ENCODE measurements at regions not wholly inside any gene's neighbourhood (a gene's known extent, or its start where the extent isn't known, plus 50 kb on each side); places are given as distances from the start of the nearest gene placed in this dataset.

DNA sequence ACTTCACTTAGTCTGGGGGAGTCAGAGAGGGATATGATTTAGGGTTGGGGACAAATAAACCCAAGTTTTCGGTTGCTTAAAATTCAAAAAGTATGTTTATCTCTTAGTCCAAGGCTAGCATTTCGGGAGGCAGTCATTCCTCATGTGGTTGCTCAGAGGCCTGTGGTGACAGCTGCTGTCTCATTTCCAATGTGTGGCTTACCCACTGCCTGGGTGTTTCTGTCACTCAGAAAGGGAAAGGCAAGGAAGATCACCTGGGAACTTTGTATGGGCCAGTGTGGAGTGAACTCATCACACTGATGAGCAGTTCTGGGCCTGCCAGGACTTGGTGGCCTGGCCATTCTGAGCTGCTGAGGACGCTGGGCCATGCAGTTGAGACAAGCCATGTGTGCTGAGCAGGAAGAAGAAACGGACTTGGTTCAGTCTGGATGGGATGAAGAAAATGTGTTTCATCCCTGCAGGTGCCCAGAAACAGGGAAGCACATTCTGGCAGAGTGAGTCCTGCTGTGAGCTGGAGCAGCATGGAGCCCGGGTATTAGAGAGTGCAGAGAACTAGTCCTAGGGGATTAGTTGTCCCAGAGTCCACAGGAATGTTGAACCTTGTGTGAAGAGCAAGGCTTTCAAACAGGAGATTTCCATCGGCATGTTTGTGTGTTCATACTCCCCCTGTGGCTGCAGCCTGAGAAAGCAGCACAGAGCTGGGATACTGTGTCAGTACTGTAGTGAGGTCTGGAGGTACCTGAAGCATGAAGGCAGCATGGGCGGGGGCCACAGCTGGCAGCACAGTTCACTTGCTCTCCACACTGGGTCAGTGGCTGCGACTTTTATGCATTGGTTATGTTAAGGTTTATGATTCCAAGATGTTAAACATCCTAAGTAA lies 211.1 kb upstream of the IGFBP3 start:
- DNase-seq: peak; percentile 61 to 88 (median 82)
- no peak overlapping the region for H3K9ac ChIP-seq (ENCODE audit: low read length in 3 of 3)
- no peaks in the 10 kb centered on the region for H3K36me3 ChIP-seq (ENCODE audit: control insufficient read depth in 2 of 3, insufficient read depth in 3 of 3, low read length in 3 of 3)
- H3K27me3 ChIP-seq (ENCODE audit: control insufficient read depth, insufficient read depth, low read length): no peaks in the 10 kb centered on the region
- FAIRE-seq: no peak
- TF ChIP-seq, protein P1, sequence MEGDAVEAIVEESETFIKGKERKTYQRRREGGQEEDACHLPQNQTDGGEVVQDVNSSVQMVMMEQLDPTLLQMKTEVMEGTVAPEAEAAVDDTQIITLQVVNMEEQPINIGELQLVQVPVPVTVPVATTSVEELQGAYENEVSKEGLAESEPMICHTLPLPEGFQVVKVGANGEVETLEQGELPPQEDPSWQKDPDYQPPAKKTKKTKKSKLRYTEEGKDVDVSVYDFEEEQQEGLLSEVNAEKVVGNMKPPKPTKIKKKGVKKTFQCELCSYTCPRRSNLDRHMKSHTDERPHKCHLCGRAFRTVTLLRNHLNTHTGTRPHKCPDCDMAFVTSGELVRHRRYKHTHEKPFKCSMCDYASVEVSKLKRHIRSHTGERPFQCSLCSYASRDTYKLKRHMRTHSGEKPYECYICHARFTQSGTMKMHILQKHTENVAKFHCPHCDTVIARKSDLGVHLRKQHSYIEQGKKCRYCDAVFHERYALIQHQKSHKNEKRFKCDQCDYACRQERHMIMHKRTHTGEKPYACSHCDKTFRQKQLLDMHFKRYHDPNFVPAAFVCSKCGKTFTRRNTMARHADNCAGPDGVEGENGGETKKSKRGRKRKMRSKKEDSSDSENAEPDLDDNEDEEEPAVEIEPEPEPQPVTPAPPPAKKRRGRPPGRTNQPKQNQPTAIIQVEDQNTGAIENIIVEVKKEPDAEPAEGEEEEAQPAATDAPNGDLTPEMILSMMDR (IDR thresholded peaks at IDR 0.05; ENCODE audit: borderline replicate concordance, extremely low read depth, insufficient read depth): no peak
- no peak overlapping the region for H3K27ac ChIP-seq (ENCODE audit: low read depth in 2 of 2, low read length in 2 of 2)
- intact Hi-C loops (cut with DNase I): no loop called here
- H3K4me3 ChIP-seq (ENCODE audit: low read length in 3 of 3): no peak overlapping the region
- H3K9me3 ChIP-seq (ENCODE audit: control insufficient read depth in 2 of 3, insufficient read depth in 1 of 3, low read length in 3 of 3): no peaks in the 10 kb centered on the region
- H3K4me1 ChIP-seq (ENCODE audit: control insufficient read depth in 2 of 3, insufficient read depth in 2 of 3, low read depth in 1 of 3, low read length in 3 of 3): no peaks in the 10 kb centered on the region

DNA sequence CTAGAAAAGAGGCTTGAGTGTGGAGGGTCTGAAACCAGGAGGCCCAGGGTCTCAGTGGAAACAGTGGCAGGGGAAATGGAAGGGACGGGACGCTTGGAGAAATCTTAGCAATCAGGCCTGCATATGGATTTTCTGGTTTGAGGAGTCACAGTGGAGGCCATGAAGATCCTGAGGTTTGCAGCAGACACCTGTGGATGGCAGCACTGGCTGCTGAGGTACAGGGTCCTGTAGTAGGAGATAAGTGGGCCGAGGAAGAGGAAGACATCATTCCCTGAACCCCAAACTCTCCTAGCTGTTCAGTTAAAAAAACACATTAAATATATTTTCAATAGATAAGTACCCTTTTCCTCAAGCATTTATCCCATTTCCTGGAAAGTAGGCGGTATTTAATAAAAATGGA lies 208.8 kb upstream of the IGFBP3 start:
- H3K4me3 ChIP-seq (ENCODE audit: low read length in 3 of 3): no peak overlapping the region
- intact Hi-C loops (cut with DNase I): no loop called here
- DNase-seq (no peak), FAIRE-seq (no peak)
- H3K36me3 ChIP-seq (ENCODE audit: control insufficient read depth in 2 of 3, insufficient read depth in 3 of 3, low read length in 3 of 3): no peaks in the 10 kb centered on the region
- H3K9me3 ChIP-seq (ENCODE audit: control insufficient read depth in 2 of 3, insufficient read depth in 1 of 3, low read length in 3 of 3): no peaks in the 10 kb centered on the region
- TF ChIP-seq, protein P1 (IDR thresholded peaks at IDR 0.05; ENCODE audit: borderline replicate concordance, extremely low read depth, insufficient read depth): no peak
- no peaks in the 10 kb centered on the region for H3K27me3 ChIP-seq (ENCODE audit: control insufficient read depth, insufficient read depth, low read length)
- H3K9ac ChIP-seq (ENCODE audit: low read length in 3 of 3): no peak overlapping the region
- H3K4me1 ChIP-seq (ENCODE audit: control insufficient read depth in 2 of 3, insufficient read depth in 2 of 3, low read depth in 1 of 3, low read length in 3 of 3): no peaks in the 10 kb centered on the region
- H3K27ac ChIP-seq (ENCODE audit: low read depth in 2 of 2, low read length in 2 of 2): no peak overlapping the region

DNA sequence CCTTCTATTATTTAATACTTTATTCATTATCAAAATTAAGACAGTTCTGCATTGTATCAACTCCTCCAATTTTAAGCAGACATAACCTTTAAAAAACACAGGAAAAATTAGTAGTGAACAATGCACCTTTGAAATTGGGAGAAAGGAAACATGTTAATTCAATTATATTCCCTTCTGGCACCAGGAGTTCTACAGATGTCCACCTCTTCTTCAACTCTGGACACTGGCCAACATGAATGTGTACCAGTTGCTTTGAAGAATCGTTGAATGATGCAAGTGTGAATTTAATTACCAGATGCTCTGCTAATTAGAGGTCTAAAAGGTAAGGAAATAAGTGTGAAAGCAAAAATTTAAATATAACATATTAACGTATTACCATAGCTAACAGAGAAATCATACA lies 206.7 kb upstream of the IGFBP3 start:
- FAIRE-seq: no peak
- no peaks in the 10 kb centered on the region for H3K4me1 ChIP-seq (ENCODE audit: control insufficient read depth in 2 of 3, insufficient read depth in 2 of 3, low read depth in 1 of 3, low read length in 3 of 3)
- no peaks in the 10 kb centered on the region for H3K27me3 ChIP-seq (ENCODE audit: control insufficient read depth, insufficient read depth, low read length)
- TF ChIP-seq, protein P1 (IDR thresholded peaks at IDR 0.05; ENCODE audit: borderline replicate concordance, extremely low read depth, insufficient read depth): no peak
- H3K9ac ChIP-seq (ENCODE audit: low read length in 3 of 3): no peak overlapping the region
- no peaks in the 10 kb centered on the region for H3K36me3 ChIP-seq (ENCODE audit: control insufficient read depth in 2 of 3, insufficient read depth in 3 of 3, low read length in 3 of 3)
- DNase-seq: no peak
- intact Hi-C loops (cut with DNase I): no loop called here
- H3K9me3 ChIP-seq (ENCODE audit: control insufficient read depth in 2 of 3, insufficient read depth in 1 of 3, low read length in 3 of 3): no peaks in the 10 kb centered on the region
- H3K27ac ChIP-seq (ENCODE audit: low read depth in 2 of 2, low read length in 2 of 2): no peak overlapping the region
- H3K4me3 ChIP-seq (ENCODE audit: low read length in 3 of 3): no peak overlapping the region
